ENCODE measurements at regions not wholly inside any gene's neighbourhood (a gene's known extent, or its start where the extent isn't known, plus 50 kb on each side); places are given as distances from the start of the nearest gene placed in this dataset.

DNA sequence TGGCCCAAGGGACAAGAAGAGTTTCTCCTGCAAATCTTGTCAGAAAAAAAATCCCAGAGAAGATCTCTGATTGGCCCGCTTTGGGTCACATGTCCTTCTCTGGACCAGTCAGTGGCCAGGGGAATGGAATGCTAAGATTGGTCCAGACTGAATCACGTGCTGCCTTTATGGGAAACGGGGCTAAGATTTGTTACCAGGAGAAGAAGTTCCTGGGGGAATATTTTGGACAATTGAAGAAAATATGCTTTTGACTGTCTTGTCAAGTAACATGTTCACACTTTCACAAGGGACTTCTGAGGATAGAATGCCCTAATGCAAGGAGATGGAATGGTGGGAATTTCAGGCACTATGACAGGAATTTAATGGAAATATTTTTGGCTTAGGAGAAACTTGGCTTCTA is 74.1 kb upstream of the SH3PXD2B start (continued):
- TF ChIP-seq, protein P1, sequence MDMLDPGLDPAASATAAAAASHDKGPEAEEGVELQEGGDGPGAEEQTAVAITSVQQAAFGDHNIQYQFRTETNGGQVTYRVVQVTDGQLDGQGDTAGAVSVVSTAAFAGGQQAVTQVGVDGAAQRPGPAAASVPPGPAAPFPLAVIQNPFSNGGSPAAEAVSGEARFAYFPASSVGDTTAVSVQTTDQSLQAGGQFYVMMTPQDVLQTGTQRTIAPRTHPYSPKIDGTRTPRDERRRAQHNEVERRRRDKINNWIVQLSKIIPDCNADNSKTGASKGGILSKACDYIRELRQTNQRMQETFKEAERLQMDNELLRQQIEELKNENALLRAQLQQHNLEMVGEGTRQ (CRISPR knock-in tag; IDR thresholded peaks at IDR 0.05) = peak; percentile 82
- no peak for TF ChIP-seq BDP1 (IDR thresholded peaks at IDR 0.05; ENCODE audit: insufficient read depth, insufficient read length)
- TF ChIP-seq CTBP1 (IDR thresholded peaks at IDR 0.05; ENCODE audit: borderline replicate concordance) = no peak
- TF ChIP-seq, protein P2, sequence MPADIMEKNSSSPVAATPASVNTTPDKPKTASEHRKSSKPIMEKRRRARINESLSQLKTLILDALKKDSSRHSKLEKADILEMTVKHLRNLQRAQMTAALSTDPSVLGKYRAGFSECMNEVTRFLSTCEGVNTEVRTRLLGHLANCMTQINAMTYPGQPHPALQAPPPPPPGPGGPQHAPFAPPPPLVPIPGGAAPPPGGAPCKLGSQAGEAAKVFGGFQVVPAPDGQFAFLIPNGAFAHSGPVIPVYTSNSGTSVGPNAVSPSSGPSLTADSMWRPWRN (IDR thresholded peaks at IDR 0.05; ENCODE audit: low read depth) = no peak
- TF ChIP-seq, protein P3, sequence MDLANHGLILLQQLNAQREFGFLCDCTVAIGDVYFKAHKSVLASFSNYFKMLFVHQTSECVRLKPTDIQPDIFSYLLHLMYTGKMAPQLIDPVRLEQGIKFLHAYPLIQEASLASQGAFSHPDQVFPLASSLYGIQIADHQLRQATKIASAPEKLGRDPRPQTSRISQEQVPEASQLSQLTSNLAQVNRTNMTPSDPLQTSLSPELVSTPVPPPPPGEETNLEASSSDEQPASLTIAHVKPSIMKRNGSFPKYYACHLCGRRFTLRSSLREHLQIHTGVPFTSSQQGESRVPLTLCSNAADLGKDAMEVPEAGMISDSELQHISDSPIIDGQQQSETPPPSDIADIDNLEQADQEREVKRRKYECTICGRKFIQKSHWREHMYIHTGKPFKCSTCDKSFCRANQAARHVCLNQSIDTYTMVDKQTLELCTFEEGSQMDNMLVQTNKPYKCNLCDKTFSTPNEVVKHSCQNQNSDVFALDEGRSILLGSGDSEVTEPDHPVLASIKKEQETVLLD (IDR thresholded peaks at IDR 0.05) = no peak
- TF ChIP-seq KLF13 (tag; IDR thresholded peaks at IDR 0.05; ENCODE audit: borderline replicate concordance, low read depth) = no peak
- TF ChIP-seq, protein P4, sequence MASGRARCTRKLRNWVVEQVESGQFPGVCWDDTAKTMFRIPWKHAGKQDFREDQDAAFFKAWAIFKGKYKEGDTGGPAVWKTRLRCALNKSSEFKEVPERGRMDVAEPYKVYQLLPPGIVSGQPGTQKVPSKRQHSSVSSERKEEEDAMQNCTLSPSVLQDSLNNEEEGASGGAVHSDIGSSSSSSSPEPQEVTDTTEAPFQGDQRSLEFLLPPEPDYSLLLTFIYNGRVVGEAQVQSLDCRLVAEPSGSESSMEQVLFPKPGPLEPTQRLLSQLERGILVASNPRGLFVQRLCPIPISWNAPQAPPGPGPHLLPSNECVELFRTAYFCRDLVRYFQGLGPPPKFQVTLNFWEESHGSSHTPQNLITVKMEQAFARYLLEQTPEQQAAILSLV (tag; IDR thresholded peaks at IDR 0.05) = no peak
- TF ChIP-seq EGR1 (conservative IDR thresholded peaks at IDR 0.05) = no peak
- TF ChIP-seq L3MBTL2 (IDR thresholded peaks at IDR 0.05) = no peak
- no peak for TF ChIP-seq TCFL5 (CRISPR knock-in tag; conservative IDR thresholded peaks at IDR 0.05)
- TF ChIP-seq RBM22 (IDR thresholded peaks at IDR 0.05; ENCODE audit: low read depth, low read length, poor library complexity, severe bottlenecking) = no peak
- TF ChIP-seq NFYB (IDR thresholded peaks at IDR 0.05; ENCODE audit: extremely low read depth, insufficient read length) = peak; percentile 69
- TF ChIP-seq, protein P5, sequence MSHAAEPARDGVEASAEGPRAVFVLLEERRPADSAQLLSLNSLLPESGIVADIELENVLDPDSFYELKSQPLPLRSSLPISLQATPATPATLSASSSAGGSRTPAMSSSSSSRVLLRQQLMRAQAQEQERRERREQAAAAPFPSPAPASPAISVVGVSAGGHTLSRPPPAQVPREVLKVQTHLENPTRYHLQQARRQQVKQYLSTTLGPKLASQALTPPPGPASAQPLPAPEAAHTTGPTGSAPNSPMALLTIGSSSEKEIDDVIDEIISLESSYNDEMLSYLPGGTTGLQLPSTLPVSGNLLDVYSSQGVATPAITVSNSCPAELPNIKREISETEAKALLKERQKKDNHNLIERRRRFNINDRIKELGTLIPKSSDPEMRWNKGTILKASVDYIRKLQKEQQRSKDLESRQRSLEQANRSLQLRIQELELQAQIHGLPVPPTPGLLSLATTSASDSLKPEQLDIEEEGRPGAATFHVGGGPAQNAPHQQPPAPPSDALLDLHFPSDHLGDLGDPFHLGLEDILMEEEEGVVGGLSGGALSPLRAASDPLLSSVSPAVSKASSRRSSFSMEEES (CRISPR knock-in tag; IDR thresholded peaks at IDR 0.05) = no peak
- TF ChIP-seq IFI16 (CRISPR knock-in tag; IDR thresholded peaks at IDR 0.05) = no peak
- TF ChIP-seq, protein P6, sequence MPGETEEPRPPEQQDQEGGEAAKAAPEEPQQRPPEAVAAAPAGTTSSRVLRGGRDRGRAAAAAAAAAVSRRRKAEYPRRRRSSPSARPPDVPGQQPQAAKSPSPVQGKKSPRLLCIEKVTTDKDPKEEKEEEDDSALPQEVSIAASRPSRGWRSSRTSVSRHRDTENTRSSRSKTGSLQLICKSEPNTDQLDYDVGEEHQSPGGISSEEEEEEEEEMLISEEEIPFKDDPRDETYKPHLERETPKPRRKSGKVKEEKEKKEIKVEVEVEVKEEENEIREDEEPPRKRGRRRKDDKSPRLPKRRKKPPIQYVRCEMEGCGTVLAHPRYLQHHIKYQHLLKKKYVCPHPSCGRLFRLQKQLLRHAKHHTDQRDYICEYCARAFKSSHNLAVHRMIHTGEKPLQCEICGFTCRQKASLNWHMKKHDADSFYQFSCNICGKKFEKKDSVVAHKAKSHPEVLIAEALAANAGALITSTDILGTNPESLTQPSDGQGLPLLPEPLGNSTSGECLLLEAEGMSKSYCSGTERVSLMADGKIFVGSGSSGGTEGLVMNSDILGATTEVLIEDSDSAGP (CRISPR knock-in tag; IDR thresholded peaks at IDR 0.05) = no peak
- TF ChIP-seq, protein P7, sequence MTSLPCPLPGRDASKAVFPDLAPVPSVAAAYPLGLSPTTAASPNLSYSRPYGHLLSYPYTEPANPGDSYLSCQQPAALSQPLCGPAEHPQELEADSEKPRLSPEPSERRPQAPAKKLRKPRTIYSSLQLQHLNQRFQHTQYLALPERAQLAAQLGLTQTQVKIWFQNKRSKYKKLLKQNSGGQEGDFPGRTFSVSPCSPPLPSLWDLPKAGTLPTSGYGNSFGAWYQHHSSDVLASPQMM (CRISPR knock-in tag; IDR thresholded peaks at IDR 0.05) = no peak
- TF ChIP-seq, protein P8, sequence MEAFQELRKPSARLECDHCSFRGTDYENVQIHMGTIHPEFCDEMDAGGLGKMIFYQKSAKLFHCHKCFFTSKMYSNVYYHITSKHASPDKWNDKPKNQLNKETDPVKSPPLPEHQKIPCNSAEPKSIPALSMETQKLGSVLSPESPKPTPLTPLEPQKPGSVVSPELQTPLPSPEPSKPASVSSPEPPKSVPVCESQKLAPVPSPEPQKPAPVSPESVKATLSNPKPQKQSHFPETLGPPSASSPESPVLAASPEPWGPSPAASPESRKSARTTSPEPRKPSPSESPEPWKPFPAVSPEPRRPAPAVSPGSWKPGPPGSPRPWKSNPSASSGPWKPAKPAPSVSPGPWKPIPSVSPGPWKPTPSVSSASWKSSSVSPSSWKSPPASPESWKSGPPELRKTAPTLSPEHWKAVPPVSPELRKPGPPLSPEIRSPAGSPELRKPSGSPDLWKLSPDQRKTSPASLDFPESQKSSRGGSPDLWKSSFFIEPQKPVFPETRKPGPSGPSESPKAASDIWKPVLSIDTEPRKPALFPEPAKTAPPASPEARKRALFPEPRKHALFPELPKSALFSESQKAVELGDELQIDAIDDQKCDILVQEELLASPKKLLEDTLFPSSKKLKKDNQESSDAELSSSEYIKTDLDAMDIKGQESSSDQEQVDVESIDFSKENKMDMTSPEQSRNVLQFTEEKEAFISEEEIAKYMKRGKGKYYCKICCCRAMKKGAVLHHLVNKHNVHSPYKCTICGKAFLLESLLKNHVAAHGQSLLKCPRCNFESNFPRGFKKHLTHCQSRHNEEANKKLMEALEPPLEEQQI (IDR thresholded peaks at IDR 0.05) = no peak
- no peak for TF ChIP-seq NBN (IDR thresholded peaks at IDR 0.05; ENCODE audit: low read depth)
